ENCODE measurements at regions not wholly inside any gene's neighbourhood (a gene's known extent, or its start where the extent isn't known, plus 50 kb on each side); places are given as distances from the start of the nearest gene placed in this dataset.

- Histone ChIP-seq H3K4me1 (ENCODE audit: low read depth) (peaks cover 27% of the 10 kb centered on the region), H3K4me3 (no peak overlapping the region), H3K36me3 (no peaks in the 10 kb centered on the region), H3K27ac (peak overlapping the region; percentile 23), H3K27me3 (no peaks in the 10 kb centered on the region), H3K9me3 (ENCODE audit: low read depth) (no peaks in the 10 kb centered on the region)
- TF ChIP-seq CTCF (IDR thresholded peaks at IDR 0.05; ENCODE audit: low read depth, low read length), result peak; percentile 84
- peak; percentile 85 to 94 for DNase-seq (ENCODE audit: low read depth in 1 of 2, low spot score in 1 of 2)
Observed at GRCh38 chr21:28745131-28746016, 247.3 kb downstream of the LTN1 start.

- no peaks in the 10 kb centered on the region for H3K9me3 ChIP-seq (ENCODE audit: low read depth)
- no peaks in the 10 kb centered on the region for H3K27me3 ChIP-seq
- H3K36me3 ChIP-seq, result no peaks in the 10 kb centered on the region
- TF ChIP-seq CTCF (IDR thresholded peaks at IDR 0.05; ENCODE audit: low read depth, low read length), result no peak
- H3K4me3 ChIP-seq, result no peak overlapping the region
- no peak for DNase-seq (ENCODE audit: low read depth in 1 of 2, low spot score in 1 of 2)
- H3K27ac ChIP-seq, result no peak overlapping the region
- H3K4me1 ChIP-seq (ENCODE audit: low read depth), result peaks cover 29% of the 10 kb centered on the region
Observed at GRCh38 chr21:28743723-28744122, 249.0 kb downstream of the LTN1 start.

- Histone ChIP-seq H3K9me3 (ENCODE audit: low read depth) (no peaks in the 10 kb centered on the region), H3K36me3 (no peaks in the 10 kb centered on the region), H3K27me3 (no peaks in the 10 kb centered on the region), H3K27ac (no peak overlapping the region), H3K4me3 (no peak overlapping the region), H3K4me1 (ENCODE audit: low read depth) (peaks cover 41% of the 10 kb centered on the region)
- DNase-seq (ENCODE audit: low read depth in 1 of 2, low spot score in 1 of 2), result peak in 1 of 2 donors; percentile 72
- TF ChIP-seq CTCF (IDR thresholded peaks at IDR 0.05; ENCODE audit: low read depth, low read length), result peak; percentile 32
Observed at GRCh38 chr21:28742527-28742926, 250.2 kb downstream of the LTN1 start.

GRCh38 chr21:28740125-28740524 is 252.6 kb downstream of the LTN1 start:
- Histone ChIP-seq H3K4me3 (no peak overlapping the region), H3K27ac (peak overlapping the region; percentile 92), H3K36me3 (no peaks in the 10 kb centered on the region), H3K27me3 (no peaks in the 10 kb centered on the region), H3K4me1 (ENCODE audit: low read depth) (peaks cover 43% of the 10 kb centered on the region), H3K9me3 (ENCODE audit: low read depth) (no peaks in the 10 kb centered on the region)
- DNase-seq (ENCODE audit: low read depth in 1 of 2, low spot score in 1 of 2), result no peak
- no peak for TF ChIP-seq CTCF (IDR thresholded peaks at IDR 0.05; ENCODE audit: low read depth, low read length)

- no peaks in the 10 kb centered on the region for H3K9me3 ChIP-seq (ENCODE audit: low read depth)
- H3K36me3 ChIP-seq, result no peaks in the 10 kb centered on the region
- peak overlapping the region; percentile 92 for H3K27ac ChIP-seq
- DNase-seq (ENCODE audit: low read depth in 1 of 2, low spot score in 1 of 2), result no peak
- H3K4me3 ChIP-seq, result no peak overlapping the region
- H3K27me3 ChIP-seq, result no peaks in the 10 kb centered on the region
- TF ChIP-seq CTCF (IDR thresholded peaks at IDR 0.05; ENCODE audit: low read depth, low read length), result no peak
- peaks cover 34% of the 10 kb centered on the region for H3K4me1 ChIP-seq (ENCODE audit: low read depth)
Observed at GRCh38 chr21:28738882-28739281, 253.8 kb downstream of the LTN1 start.
